Stimulated activated CD4-positive, alpha-beta T cell treated with anti-CD3 and anti-CD28 coated beads, Interleukin-15, amount 100 ng/mL, for 24 hours (primary cell): ENCODE measurements at regions not wholly inside any gene's neighbourhood (a gene's known extent, or its start where the extent isn't known, plus 50 kb on each side); places are given as distances from the start of the nearest gene placed in this dataset.
"Not testable (repeated sequence)": the region's sequence is repeated elsewhere in the genome, so short reads cannot be mapped to it uniquely, and the experiment has no call there.

Source experiments
- DNase-seq: peaks from one replicate; pipeline ENCODE4 v3.0.0-alpha.2; 2020

DNA sequence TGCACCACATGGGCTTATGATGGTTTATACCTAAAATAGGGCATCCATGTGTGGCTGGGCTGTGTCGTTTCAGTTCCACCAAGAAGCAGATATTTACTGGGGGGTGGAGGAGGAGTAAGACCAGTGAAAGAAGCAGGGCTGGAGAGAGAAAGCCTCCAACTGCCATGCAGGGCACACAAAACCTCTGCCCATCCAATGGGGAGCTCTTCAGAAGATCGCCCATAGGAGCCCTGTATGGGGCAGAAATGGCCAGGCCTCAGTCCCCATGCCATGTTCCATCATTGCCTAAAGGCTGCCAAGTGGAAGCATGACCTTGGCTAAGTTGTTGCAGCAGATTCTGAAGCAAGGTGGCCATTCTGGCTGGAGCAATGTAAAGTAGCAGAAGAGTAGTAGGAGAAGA lies 277.0 kb downstream of the MEX3B start:
- no peak for DNase-seq

GRCh38 chr15:81766829-81767475 lies 278.9 kb downstream of the MEX3B start:
- DNase-seq: no peak

- DNase-seq: no peak
Measured at GRCh38 chr15:81765816-81766215, 280.0 kb downstream of the MEX3B start.

DNA sequence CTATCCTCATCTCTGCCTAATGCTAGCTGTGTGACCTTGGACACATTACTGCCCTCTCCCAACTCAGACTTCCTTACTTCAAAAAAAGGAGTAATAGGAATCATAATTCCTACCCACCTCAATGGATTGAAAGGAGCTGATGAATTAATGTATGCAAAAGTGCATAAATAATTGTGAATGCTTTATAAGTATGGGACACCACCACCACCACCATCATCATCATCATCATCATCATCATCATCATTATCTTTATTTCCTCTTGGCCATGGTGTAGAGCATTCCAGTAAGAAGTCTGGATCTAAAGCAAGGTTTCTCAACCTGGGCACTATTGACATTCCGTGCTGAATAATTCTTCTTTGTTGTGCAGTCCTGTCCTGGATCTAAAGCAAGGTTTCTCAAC lies 282.5 kb downstream of the MEX3B start:
- no peak for DNase-seq

GRCh38 chr15:81760686-81761085 lies 285.1 kb downstream of the MEX3B start:
- DNase-seq: no peak

DNA sequence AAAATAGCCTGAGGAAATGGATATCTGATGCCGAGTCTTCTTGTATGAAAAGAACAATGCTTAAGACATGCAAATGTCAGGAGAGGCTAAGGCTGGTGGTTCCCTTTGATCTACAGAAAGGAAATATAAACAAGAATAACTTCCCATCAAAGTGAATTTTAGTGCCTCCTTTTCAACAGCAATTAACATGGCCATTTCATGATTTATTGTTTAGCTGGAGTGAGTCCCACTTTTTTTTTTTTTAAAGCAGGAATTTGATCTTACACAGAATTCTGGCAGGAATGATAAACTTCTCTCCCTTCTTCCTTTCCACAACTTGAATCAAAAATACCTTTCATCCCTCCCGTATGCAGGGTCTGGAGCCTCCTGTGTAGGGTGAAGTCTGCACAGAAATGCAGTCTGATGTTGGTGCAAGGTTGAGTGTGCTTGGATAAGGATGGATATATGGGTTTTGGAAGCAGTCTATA lies 287.0 kb downstream of the MEX3B start:
- DNase-seq: no peak

DNA sequence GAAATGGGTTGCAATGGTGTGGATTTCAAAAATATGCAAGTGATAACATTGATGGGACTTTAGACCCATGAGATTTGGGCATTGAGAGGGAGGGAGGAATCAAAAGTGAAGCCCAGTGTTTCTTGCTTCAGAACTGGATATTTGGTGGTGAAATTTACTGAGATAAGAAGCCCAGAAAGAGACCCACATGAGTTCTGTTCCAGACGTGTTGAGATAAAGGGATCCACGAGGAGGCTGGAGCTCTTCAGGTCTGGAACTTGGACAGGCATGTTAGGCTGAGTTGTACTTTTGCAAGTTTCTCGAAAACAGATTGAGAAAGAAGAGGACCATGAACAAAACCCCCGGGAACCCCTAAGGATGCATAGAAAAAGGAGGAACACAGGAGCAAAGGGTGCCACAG lies 290.2 kb downstream of the MEX3B start:
- no peak for DNase-seq

DNA sequence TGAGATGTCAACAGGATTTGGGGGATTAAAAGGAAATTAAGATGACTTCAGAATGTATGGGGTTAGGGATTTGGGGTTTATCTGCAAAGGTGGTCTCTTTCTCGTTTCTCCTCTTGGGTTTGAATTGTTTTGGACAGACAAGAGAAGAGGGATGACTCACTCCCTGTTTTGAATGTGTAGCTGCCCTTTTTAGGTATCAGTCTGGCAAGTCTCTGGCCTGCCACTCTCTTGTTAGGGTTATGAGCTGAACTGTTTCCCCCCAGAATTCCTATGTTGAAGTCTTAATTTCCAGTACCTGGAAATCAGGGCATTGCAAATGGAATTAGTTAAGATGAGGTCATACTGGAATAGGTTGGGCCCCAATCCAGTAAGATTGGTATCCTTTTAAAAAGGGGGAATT lies 291.7 kb downstream of the MEX3B start:
- DNase-seq: no peak

- no peak for DNase-seq
Measured at GRCh38 chr15:81752974-81753373, 292.8 kb downstream of the MEX3B start.

- DNase-seq: peak; percentile 4
Measured at GRCh38 chr15:81752546-81752942, 293.3 kb downstream of the MEX3B start.

DNA sequence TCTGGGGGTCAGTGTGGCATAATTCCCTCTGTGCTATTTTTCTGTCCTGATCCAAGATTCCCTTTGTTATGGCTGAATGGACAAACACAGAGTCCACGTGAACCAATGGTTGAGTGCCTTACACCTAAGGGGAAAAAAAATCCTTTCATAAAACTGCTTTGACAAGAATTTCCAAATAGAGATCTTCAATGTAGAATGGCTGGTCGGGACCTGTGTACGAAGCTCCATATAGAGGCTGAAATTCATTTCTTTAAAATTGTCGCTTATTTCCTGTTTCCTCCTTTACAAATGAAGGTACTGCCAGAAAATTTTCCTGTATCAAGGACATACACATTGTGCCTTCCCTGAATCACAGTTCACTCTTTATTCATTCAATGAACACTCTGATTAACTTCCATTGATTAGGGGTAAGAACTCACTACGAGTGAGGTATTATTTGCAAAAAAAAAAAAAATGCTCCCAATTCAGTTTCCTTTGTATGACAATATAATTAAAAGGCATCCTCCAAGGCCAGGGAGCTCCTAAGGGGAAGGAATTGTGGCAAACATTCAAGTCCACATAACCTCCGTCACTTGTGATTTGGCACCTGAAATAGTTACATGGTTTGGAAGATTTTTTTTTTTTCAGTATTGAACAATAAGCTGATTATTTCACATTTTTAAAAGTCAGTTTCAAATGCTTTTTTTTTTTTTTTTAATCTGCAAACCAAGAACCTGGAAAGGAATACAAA lies 293.8 kb downstream of the MEX3B start:
- no peak for DNase-seq

DNA sequence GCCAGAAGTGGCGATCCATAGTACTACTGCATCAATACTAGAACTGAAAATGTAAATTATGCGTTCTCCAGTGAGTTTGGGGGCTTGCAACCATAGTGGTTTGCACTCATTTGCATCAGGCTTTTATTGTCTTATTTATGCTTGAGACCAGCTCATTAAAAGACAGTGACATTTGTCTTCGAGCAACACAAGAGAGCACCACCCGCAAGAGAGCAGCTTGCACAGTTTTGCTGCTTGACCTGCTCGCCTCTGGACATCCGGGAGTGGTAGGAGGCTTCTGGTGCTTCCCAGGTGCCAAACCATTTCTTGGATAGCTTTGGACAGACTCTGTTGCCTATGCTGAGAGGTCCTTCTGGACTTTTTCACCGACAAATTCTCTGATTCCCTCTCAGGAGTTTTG lies 294.6 kb downstream of the MEX3B start:
- DNase-seq: no peak

DNA sequence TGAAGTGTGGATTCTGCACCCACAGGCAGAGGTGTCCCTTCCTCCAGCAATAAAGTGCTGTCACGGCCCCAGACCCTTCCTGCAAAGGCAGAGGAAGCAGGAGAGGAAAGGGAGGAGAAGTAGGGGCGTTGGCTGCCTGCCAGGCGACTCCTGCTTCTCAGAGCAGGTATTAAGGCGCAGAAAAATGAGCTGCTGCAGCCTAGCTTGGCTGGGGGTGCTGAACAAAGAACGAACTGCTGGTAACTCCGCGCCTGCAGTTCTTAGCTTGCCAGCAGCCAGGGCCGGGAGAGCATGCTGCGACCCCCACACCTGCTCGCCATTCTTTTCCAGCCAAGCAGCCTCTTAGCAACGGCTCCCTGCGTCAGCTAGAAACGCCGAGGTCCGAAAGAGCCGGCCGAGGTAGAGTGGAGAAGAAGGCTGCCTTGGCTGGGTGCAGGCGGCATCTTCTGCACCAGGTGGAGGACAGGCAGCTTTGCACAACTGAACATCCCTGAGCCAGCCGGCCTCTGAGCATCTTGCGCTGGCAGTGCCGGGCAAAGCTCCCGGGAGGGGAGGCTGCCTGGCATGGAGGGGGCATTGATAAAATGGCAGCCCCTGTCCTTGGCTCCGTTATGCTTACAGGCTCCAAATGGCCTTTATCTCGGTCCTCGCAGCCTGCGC lies 296.0 kb downstream of the MEX3B start:
- DNase-seq: no peak

DNA sequence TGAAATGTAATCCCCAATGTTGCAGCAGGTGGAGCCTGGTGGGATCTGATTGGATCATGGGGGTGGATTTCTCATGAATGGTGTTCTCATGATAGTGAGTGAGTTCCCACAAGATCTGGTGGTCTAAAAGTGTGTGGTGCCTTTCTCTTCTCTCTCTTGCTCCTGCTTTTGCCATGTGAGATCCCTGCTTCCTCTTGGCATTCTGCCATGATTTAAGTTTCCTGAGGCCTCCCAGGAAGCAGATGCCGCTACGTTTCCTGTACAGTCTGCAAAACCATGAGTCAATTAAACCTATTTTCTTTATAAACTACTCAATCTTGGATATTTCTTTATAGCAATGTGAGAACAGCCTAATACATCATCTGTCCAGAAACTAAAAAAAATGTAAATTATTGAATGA lies 298.3 kb downstream of the MEX3B start:
- DNase-seq: no peak

DNA sequence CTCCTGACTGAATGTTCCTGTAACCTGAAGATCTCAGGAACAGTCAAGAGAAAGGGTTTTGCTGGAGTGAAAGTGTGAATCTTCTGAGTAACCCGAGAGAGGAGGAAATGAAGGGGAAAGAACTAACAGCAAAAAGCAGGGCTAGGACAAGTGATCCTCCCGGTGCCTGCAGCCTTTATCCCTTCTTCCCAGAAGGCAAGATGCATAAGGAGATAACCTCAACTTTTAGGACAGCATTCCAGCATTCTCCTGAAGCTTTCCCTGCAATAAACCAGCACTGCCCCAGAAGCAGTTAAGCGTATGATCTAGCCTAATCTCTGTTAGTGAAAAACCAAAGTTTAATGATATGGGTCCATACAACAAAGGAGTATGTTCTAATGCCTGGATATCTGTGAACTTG lies 298.8 kb downstream of the MEX3B start:
- no peak for DNase-seq

DNA sequence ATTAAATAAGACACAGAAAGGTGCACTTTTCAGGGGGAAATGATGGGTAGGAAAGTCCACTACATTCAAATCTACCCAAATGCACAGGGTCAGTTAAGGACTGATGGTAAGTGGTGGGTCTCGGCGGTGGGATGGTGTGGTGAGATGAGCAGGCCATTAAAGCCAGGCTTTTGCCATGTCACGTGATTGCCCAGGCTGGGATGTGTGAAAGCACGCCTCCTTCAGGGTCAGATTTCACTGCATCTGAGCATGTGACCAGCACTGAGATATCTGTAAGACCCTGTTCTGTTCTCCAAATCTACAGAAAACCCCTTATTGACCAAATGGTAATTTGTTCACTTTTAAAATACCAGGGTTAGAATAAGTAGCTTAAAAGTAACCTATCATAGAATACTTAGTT lies 301.5 kb downstream of the MEX3B start:
- no peak for DNase-seq

DNA sequence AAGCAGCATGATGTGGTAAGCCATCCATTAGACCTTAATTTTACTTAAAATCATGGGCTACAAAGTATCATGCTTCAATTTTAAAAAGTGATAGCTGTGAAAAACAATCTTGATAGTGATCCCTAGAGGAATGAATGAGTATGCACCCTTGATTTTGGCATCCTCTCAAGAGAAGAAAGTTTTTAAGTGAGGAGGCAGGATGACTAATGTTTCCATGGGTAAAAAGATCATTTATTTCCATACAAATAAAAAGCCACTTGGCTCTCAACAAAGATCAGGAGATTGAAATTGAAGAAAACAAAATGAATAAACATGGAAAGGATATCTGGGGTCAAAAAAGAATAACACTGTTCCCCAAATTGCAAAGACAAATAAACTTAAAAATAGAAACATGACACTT lies 305.4 kb downstream of the MEX3B start:
- no peak for DNase-seq

- DNase-seq: no peak
Measured at GRCh38 chr15:81729340-81729739, 316.5 kb downstream of the MEX3B start.

- no peak for DNase-seq
Measured at GRCh38 chr15:81728726-81729125, 317.1 kb downstream of the MEX3B start.

DNA sequence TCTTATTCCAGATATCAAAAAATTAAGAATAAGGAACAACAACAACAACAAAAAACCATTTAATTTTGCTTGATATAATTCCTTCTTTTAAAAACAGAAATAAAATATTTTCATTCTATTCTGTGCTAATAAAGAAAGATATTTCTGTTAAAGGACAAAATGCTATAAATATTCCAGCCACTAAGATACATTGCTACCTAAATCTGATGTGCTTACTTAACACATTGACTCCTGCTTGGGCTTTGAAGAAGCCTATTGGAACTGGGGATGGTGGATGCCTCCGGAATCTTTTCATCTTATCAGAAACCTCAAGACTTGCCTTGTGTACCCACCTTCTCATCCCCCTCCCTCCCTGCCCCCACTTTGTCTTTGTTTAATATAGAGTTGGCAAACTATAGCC lies 320.2 kb downstream of the MEX3B start:
- DNase-seq: no peak

DNA sequence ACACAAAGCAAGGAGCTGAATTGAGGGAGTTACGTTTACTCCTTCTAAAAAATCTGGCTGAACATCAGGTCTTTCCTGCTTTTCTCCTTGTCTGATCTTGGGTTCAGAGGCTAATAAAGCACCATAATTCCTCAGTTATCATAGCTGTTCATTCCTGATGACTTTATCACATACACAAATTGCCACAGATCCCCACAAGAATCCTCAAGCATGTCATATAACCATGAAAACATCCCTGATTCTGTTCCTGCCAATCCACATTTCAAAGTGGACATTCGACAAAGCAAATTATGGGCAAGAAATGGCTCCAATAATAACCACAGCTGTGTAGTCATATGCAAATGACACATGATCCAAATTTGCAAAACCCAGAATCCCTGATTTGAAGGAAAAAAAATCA lies 321.3 kb downstream of the MEX3B start:
- no peak for DNase-seq

DNA sequence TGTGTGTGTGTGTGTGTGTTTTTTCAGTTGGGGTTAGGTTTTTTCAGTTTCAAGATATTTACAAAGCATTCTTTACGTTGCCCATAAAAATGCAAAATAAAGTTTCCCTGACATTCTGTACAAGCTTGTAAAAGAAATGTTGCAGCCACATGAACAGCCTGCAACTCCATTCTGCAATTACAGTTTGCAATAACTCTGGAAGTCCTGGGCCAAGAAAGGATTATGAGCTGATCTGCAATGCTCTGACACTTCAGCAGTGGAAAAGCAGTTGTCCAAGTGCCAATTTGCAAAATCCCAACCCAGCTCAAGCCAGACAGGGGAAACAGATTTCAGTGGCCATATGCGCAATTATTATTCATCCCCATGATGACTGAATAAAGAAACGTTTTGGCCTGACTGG lies 322.1 kb downstream of the MEX3B start:
- DNase-seq: no peak

DNA sequence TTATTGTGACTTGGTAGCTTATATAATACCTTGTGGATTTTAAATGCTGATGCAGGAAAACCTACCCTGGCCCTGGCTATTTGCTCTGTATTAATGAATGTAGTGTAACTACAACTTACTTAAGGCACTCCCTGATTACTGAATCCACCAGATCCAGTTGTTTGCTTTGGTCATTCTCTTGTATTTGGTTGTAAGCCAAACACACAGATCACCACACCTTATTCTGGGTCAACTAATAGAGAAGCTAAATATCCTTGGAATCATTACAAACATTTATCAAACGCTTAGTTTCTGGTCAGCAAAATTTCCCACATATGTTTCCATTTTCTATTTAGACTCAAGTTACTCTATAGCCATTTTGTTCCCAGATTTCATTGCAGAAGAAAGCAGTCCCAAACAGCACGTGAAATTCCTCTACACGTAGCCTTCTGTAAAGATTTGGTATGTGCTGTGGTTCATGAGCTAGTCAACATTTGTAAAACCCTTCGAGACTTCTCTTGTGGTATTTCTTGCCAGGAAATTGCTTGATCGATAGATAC lies 322.6 kb downstream of the MEX3B start:
- no peak for DNase-seq

DNA sequence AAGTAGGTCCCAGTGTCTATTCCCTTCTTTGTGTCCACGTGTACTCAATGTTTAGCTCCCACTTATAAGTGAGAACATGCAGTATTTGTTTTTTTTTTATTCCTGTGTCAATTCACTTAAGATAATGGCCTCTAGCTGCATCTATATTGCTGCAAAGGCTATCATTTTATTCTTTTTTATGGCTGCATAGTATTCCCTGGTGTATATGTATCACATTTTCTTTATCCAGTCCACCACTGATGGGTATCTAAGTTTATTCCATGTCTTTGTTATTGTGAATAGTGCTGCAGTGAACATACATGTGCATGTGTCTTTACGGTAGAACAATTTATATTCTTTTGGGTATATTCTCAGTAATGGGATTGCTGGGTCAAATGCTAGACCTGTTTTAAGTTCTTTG lies 329.4 kb downstream of the MEX3B start:
- not testable (repeated sequence) for DNase-seq
